HCT116 (cell line): ENCODE measurements at regions not wholly inside any gene's neighbourhood (a gene's known extent, or its start where the extent isn't known, plus 50 kb on each side); places are given as distances from the start of the nearest gene placed in this dataset.

ENCODE experiments used
- ATAC-seq: fragments of 200-7000 bp; cut with Tn5 transposase; 2 replicates; pipeline ENCODE4 v1.9.1; 2020; ENCODE audit warnings: mild to moderate bottlenecking, moderate library complexity
- BruUV-seq: library from RNA; stranded (reverse); fragments of 400-500 nt; replicated peaks from 2 replicates; lab custom pipeline; 2021; lab: Mats Ljungman, UMichigan
- CTCF ChIA-PET: fragments of 300-600 bp; sonication (Branson Sonifier 250); formaldehyde crosslinking; loops from one replicate; lab custom pipeline; 2021; ENCODE audit warnings: antibody characterized with exemption; lab: Charles Lee
- POLR2A ChIA-PET: fragments of 300-600, 350-600 bp; sonication (Branson Sonifier 250); formaldehyde crosslinking; loops from one replicate; lab custom pipeline; 2021; ENCODE audit warnings: antibody characterized with exemption; lab: Charles Lee
- RAD21 ChIA-PET, 2 experiments: fragments of 300-600 bp; sonication (Branson Sonifier 250); formaldehyde crosslinking; loops; one replicate each; lab custom pipeline; 2023; ENCODE audit warnings: low total read pairs in 2 of 2; ENCODE audit not compliant: uncharacterized antibody in 2 of 2, unreplicated experiment in 2 of 2, low non-redundant PET in 1 of 2; lab: Charles Lee
- DNase-seq: peaks from one replicate; pipeline ENCODE4 v3.0.0-alpha.2; 2010; ENCODE audit warnings: low read depth, low spot score
- H2AFZ ChIP-seq: fragments of 200-600 bp; shearing (Covaris generic), sonication (generic); 2 replicates; pipeline ENCODE4 v1.6.1; 2017; ENCODE audit warnings: low read depth, mixed run types, mixed read lengths, antibody characterized with exemption, low read length; ENCODE audit not compliant: poor library complexity, severe bottlenecking
- H3K27ac ChIP-seq: 2 replicates; pipeline ENCODE4 v1.5.1; 2012; ENCODE audit warnings: low read depth, low read length
- H3K27me3 ChIP-seq: fragments of 200-600 bp; sonication (generic); 2 replicates; pipeline ENCODE4 v1.6.1; 2016; ENCODE audit warnings: mixed run types, low read length, mixed read lengths; ENCODE audit not compliant: insufficient read depth
- H3K36me3 ChIP-seq, 2 experiments: fragments of 200-500 bp in 1 of 2; fragments of 200-600 bp in 1 of 2; sonication (Bioruptor generic) in 1 of 2; sonication (generic) in 1 of 2; 2 replicates each; pipeline versions ENCODE4 v1.5.1 to v1.6.1; 2014 to 2016; ENCODE audit warnings: low read length in 2 of 2, inconsistent platforms in 1 of 2, mixed read lengths in 1 of 2, mixed run types in 1 of 2; ENCODE audit not compliant: insufficient read depth in 2 of 2, control insufficient read depth in 1 of 2
- H3K4me1 ChIP-seq, 2 experiments: fragments of 200-600 bp in 1 of 2; sonication (generic) in 1 of 2; 2 replicates each; pipeline versions ENCODE4 v1.5.1 to v1.6.1; 2012 to 2017; ENCODE audit warnings: low read length in 2 of 2, inconsistent platforms in 1 of 2, mild to moderate bottlenecking in 1 of 2, mixed read lengths in 1 of 2, mixed run types in 1 of 2, moderate library complexity in 1 of 2; ENCODE audit not compliant: insufficient read depth in 2 of 2, control insufficient read depth in 1 of 2
- H3K4me2 ChIP-seq: fragments of 200-600 bp; sonication (generic); 2 replicates; pipeline ENCODE4 v1.6.1; 2017; ENCODE audit warnings: mixed run types, low read length, mixed read lengths
- H3K4me3 ChIP-seq, 2 experiments: fragments of 200-600 bp in 1 of 2; sonication (generic) in 1 of 2; replicated peaks in 1 of 2; 2 replicates each; pipeline ENCODE4 v1.5.1; 2011 to 2016; ENCODE audit warnings: low read length in 2 of 2, control low read depth in 1 of 2, low read depth in 1 of 2, mild to moderate bottlenecking in 1 of 2, mixed read lengths in 1 of 2, mixed run types in 1 of 2
- H3K79me2 ChIP-seq: fragments of 200-600 bp; sonication (generic); 2 replicates; pipeline ENCODE4 v1.6.1; 2017; ENCODE audit warnings: mild to moderate bottlenecking, mixed run types, low read length, moderate library complexity, mixed read lengths; ENCODE audit not compliant: insufficient read depth
- H3K9ac ChIP-seq: fragments of 200-600 bp; sonication (generic); 2 replicates; pipeline ENCODE4 v1.6.1; 2016; ENCODE audit warnings: low read length, mixed read lengths
- H3K9me2 ChIP-seq: fragments of 200-600 bp; sonication (generic), shearing (Covaris generic); 2 replicates; pipeline ENCODE4 v1.6.1; 2017; ENCODE audit warnings: mixed run types, mild to moderate bottlenecking, moderate library complexity; ENCODE audit not compliant: insufficient read depth
- H3K9me3 ChIP-seq, 2 experiments: fragments of 200-500 bp in 1 of 2; fragments of 200-600 bp in 1 of 2; sonication (Bioruptor generic) in 1 of 2; sonication (generic) in 1 of 2; 2 replicates each; pipeline ENCODE4 v1.6.1; 2014 to 2017; ENCODE audit warnings: low read length in 2 of 2, mixed read lengths in 2 of 2, inconsistent platforms in 1 of 2, low read depth in 1 of 2, mild to moderate bottlenecking in 1 of 2, mixed run types in 1 of 2, moderate library complexity in 1 of 2; ENCODE audit not compliant: control insufficient read depth in 1 of 2, insufficient read depth in 1 of 2
- H4K20me1 ChIP-seq: fragments of 200-600 bp; sonication (generic), shearing (Covaris generic); 2 replicates; pipeline ENCODE4 v1.6.1; 2017; ENCODE audit warnings: mixed run types, mild to moderate bottlenecking, moderate library complexity; ENCODE audit not compliant: insufficient read depth
- ATF3 ChIP-seq: IDR thresholded peaks from 2 replicates; pipeline ENCODE4 v1.6.1; 2012
- JUND ChIP-seq: IDR thresholded peaks from 2 replicates; pipeline ENCODE4 v1.6.1; 2012
- RAD21 ChIP-seq: IDR thresholded peaks from 2 replicates; pipeline ENCODE4 v1.6.1; 2012; ENCODE audit warnings: low read depth, mild to moderate bottlenecking
- REST ChIP-seq: IDR thresholded peaks from 2 replicates; pipeline ENCODE4 v1.6.1; 2012; ENCODE audit warnings: low read depth
- ZNF274 ChIP-seq: fragments of 200-500 bp; sonication (Bioruptor generic); IDR thresholded peaks from 2 replicates; pipeline ENCODE4 v1.6.1; 2014; ENCODE audit warnings: mild to moderate bottlenecking, low read depth, low read length, inconsistent platforms
- intact Hi-C: fragments of 100-400 bp; cut with micrococcal nuclease; formaldehyde crosslinking; loops from 2 replicates; pipeline ENCODE4 v1.10.0; 2022
- TF ChIP-seq, protein P1 (sequence below): IDR thresholded peaks from 2 replicates; pipeline ENCODE4 v1.6.1; 2012

GRCh38 chr9:93897075-93897970 lies 57.8 kb downstream of the BARX1 start:
- intact Hi-C loops, result no loop called here
- H3K27me3 ChIP-seq, result no peaks in the 10 kb centered on the region
- no peaks in the 10 kb centered on the region for H4K20me1 ChIP-seq
- no peak for ATAC-seq
- H3K9ac ChIP-seq, result no peak overlapping the region
- ChIA-PET RAD21 (no interaction called here), POLR2A (no interaction called here), CTCF (no interaction called here)
- no peak overlapping the region for H3K27ac ChIP-seq
- H3K9me3 ChIP-seq, result peaks cover 5 to 9% of the 10 kb centered on the region in 2 experiments; a peak in 3 of 4 replicates
- no peak overlapping the region for H3K4me3 ChIP-seq
- no peak overlapping the region for H3K4me2 ChIP-seq
- H3K4me1 ChIP-seq, result no peaks in the 10 kb centered on the region
- BruUV-seq, result no TSS peak
- H3K9me2 ChIP-seq, result no peaks in the 10 kb centered on the region
- H3K36me3 ChIP-seq, result no peaks in the 10 kb centered on the region
- no peak for DNase-seq
- no peak overlapping the region for H2AFZ ChIP-seq
- TF ChIP-seq, protein P1, sequence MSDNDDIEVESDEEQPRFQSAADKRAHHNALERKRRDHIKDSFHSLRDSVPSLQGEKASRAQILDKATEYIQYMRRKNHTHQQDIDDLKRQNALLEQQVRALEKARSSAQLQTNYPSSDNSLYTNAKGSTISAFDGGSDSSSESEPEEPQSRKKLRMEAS, result no peak
- no peak for TF ChIP-seq ATF3
- no peak for TF ChIP-seq ZNF274
- TF ChIP-seq REST, result no peak
- no peak for TF ChIP-seq RAD21
- no peak for TF ChIP-seq JUND
- no peaks in the 10 kb centered on the region for H3K79me2 ChIP-seq
